ENCODE measurements at regions not wholly inside any gene's neighbourhood (a gene's known extent, or its start where the extent isn't known, plus 50 kb on each side); places are given as distances from the start of the nearest gene placed in this dataset.

- H3K27me3 ChIP-seq = no peaks in the 10 kb centered on the region
- H3K4me3 ChIP-seq = no peak overlapping the region
- H3K27ac ChIP-seq = peak overlapping the region; percentile 22
- no peaks in the 10 kb centered on the region for H3K36me3 ChIP-seq
- no peak overlapping the region for H3K9ac ChIP-seq (ENCODE audit: low read depth in 2 of 2, low read length in 2 of 2)
- intact Hi-C loops (cut with DNase I) = no loop called here
- no peaks in the 10 kb centered on the region for H3K9me3 ChIP-seq
- no peak for TF ChIP-seq CTCF (IDR thresholded peaks at IDR 0.05)
- DNase-seq = peak; percentile 29
- H3K4me1 ChIP-seq = no peaks in the 10 kb centered on the region
Observed at GRCh38 chr5:158287643-158288271, 428.8 kb upstream of the CLINT1 start.

- Histone ChIP-seq H3K4me3 (no peak overlapping the region), H3K27me3 (no peaks in the 10 kb centered on the region), H3K9me3 (no peaks in the 10 kb centered on the region), H3K27ac (no peak overlapping the region), H3K9ac (ENCODE audit: low read depth in 2 of 2, low read length in 2 of 2) (no peak overlapping the region), H3K4me1 (no peaks in the 10 kb centered on the region), H3K36me3 (no peaks in the 10 kb centered on the region)
- no peak for DNase-seq
- intact Hi-C loops (cut with DNase I) = no loop called here
- TF ChIP-seq CTCF (IDR thresholded peaks at IDR 0.05) = no peak
Observed at GRCh38 chr5:158286827-158287226, 427.9 kb upstream of the CLINT1 start.

GRCh38 chr5:158285698-158286097 lies 426.8 kb upstream of the CLINT1 start:
- Histone ChIP-seq H3K27ac (no peak overlapping the region), H3K9me3 (no peaks in the 10 kb centered on the region), H3K27me3 (no peaks in the 10 kb centered on the region), H3K36me3 (no peaks in the 10 kb centered on the region), H3K4me1 (no peaks in the 10 kb centered on the region), H3K4me3 (no peak overlapping the region), H3K9ac (ENCODE audit: low read depth in 2 of 2, low read length in 2 of 2) (no peak overlapping the region)
- intact Hi-C loops (cut with DNase I) = no loop called here
- no peak for DNase-seq
- no peak for TF ChIP-seq CTCF (IDR thresholded peaks at IDR 0.05)

GRCh38 chr5:158284242-158284641 lies 425.3 kb upstream of the CLINT1 start:
- no peak overlapping the region for H3K4me3 ChIP-seq
- H3K9me3 ChIP-seq = no peaks in the 10 kb centered on the region
- no peak overlapping the region for H3K27ac ChIP-seq
- no peak for DNase-seq
- no peaks in the 10 kb centered on the region for H3K4me1 ChIP-seq
- intact Hi-C loops (cut with DNase I) = no loop called here
- H3K9ac ChIP-seq (ENCODE audit: low read depth in 2 of 2, low read length in 2 of 2) = no peak overlapping the region
- no peaks in the 10 kb centered on the region for H3K36me3 ChIP-seq
- H3K27me3 ChIP-seq = no peaks in the 10 kb centered on the region
- no peak for TF ChIP-seq CTCF (IDR thresholded peaks at IDR 0.05)

- DNase-seq = no peak
- no peaks in the 10 kb centered on the region for H3K27me3 ChIP-seq
- intact Hi-C loops (cut with DNase I) = no loop called here
Observed at GRCh38 chr5:158283397-158283796, 424.5 kb upstream of the CLINT1 start.

More at GRCh38 chr5:158283397-158283796, 424.5 kb upstream of the CLINT1 start:
- Histone ChIP-seq H3K9ac (ENCODE audit: low read depth in 2 of 2, low read length in 2 of 2) (no peak overlapping the region), H3K4me1 (no peaks in the 10 kb centered on the region), H3K9me3 (no peaks in the 10 kb centered on the region), H3K27ac (no peak overlapping the region), H3K36me3 (no peaks in the 10 kb centered on the region), H3K4me3 (no peak overlapping the region)
- TF ChIP-seq CTCF (IDR thresholded peaks at IDR 0.05) = no peak

Measured in colonic mucosa (tissue), 4 donors.